Loucy (cell line): ENCODE measurements at regions not wholly inside any gene's neighbourhood (a gene's known extent, or its start where the extent isn't known, plus 50 kb on each side); places are given as distances from the start of the nearest gene placed in this dataset.

Experiments used
- CTCF ChIP-seq: fragments of 200-600 bp; sonication (generic); conservative IDR thresholded peaks from 2 replicates; pipeline ENCODE4 v1.5.1; 2014; ENCODE audit warnings: mild to moderate bottlenecking, antibody characterized with exemption, low read length
- EZH2phosphoT487 ChIP-seq: fragments of 200-600 bp; IDR thresholded peaks from 2 replicates; pipeline ENCODE4 v1.6.1; 2018; ENCODE audit warnings: antibody characterized with exemption, mild to moderate bottlenecking, moderate library complexity, borderline replicate concordance

- TF ChIP-seq CTCF, result no peak
- TF ChIP-seq EZH2phosphoT487, result no peak
These were observed 56.1 kb upstream of the SPTLC1 start for GRCh38 chr9:92171281-92171680.
